K562 (cell line): ENCODE measurements at regions not wholly inside any gene's neighbourhood (a gene's known extent, or its start where the extent isn't known, plus 50 kb on each side); places are given as distances from the start of the nearest gene placed in this dataset.

Experiments used
- ARID4B ChIP-seq: sonication (generic); formaldehyde crosslinking; IDR thresholded peaks from 2 replicates; pipeline ENCODE4 v1.8.0; 2022; ENCODE audit warnings: mild to moderate bottlenecking, missing genetic modification reagents
- CGGBP1 ChIP-seq: fragments of 250-450 bp; sonication (Bioruptor Pico); IDR thresholded peaks from 2 replicates; pipeline ENCODE4 v1.9.0; 2021; ENCODE audit warnings: mild to moderate bottlenecking
- CTCF ChIP-seq, 3 experiments: IDR thresholded peaks in 2 of 3; conservative IDR thresholded peaks in 1 of 3; 2 replicates each; pipeline ENCODE4 v1.5.1; 2011 to 2012; ENCODE audit warnings: low read length in 3 of 3, mild to moderate bottlenecking in 3 of 3, control low read depth in 2 of 3, improper control_type of control experiment in 1 of 3, inconsistent platforms in 1 of 3, low read depth in 1 of 3, mixed read lengths in 1 of 3, moderate library complexity in 1 of 3; ENCODE audit not compliant: insufficient read depth in 2 of 3
- KLF6 ChIP-seq: fragments of 250-450 bp; sonication (Bioruptor Pico); IDR thresholded peaks from 2 replicates; pipeline ENCODE4 v1.4.0; 2020; ENCODE audit warnings: mild to moderate bottlenecking, moderate library complexity, borderline replicate concordance
- PCBP2 ChIP-seq: fragments of 200-400 bp; formaldehyde crosslinking; IDR thresholded peaks from 2 replicates; pipeline ENCODE4 v1.6.1; 2018; ENCODE audit warnings: low read length, low read depth, mild to moderate bottlenecking, moderate library complexity; ENCODE audit not compliant: poor library complexity, severe bottlenecking
- POLR2A ChIP-seq: fragments of 450-650 bp; conservative IDR thresholded peaks from 2 replicates; pipeline ENCODE4 v1.6.1; 2016
- TAF1 ChIP-seq: IDR thresholded peaks from 2 replicates; pipeline ENCODE4 v1.6.1; 2011; ENCODE audit warnings: mild to moderate bottlenecking, low read length, moderate library complexity; ENCODE audit not compliant: insufficient read depth, control insufficient read depth, severe bottlenecking; ENCODE audit errors: extremely low read depth
- TARDBP ChIP-seq: fragments of 450-650 bp; IDR thresholded peaks from 2 replicates; pipeline ENCODE4 v1.6.1; 2016
- YY1 ChIP-seq, 3 experiments: IDR thresholded peaks; 2 replicates each; pipeline ENCODE4 v1.6.1; 2011; ENCODE audit warnings: low read length in 2 of 3, mild to moderate bottlenecking in 2 of 3, moderate library complexity in 2 of 3, borderline replicate concordance in 1 of 3, control low read depth in 1 of 3, low read depth in 1 of 3; ENCODE audit not compliant: insufficient read depth in 3 of 3, insufficient replicate concordance in 2 of 3, control insufficient read depth in 1 of 3, insufficient read length in 1 of 3; ENCODE audit errors: extremely low read depth in 1 of 3

GRCh38 chr6:76862936-76863335 is 600.4 kb downstream of the HTR1B start:
- TF ChIP-seq CTCF (IDR thresholded peaks at IDR 0.05 in 2 of 3, conservative IDR thresholded peaks at IDR 0.05 in 1 of 3; ENCODE audit: insufficient read depth in 2 of 3, low read depth in 1 of 3, low read length in 3 of 3) (no peak), POLR2A (no peak), KLF6 (CRISPR knock-in tag) (no peak), TAF1 (no peak), TARDBP (no peak), CGGBP1 (CRISPR knock-in tag) (no peak), PCBP2 (no peak), YY1 (IDR thresholded peaks at IDR 0.05; ENCODE audit: borderline replicate concordance in 1 of 3, control insufficient read depth in 1 of 3, extremely low read depth in 1 of 3, insufficient read depth in 3 of 3, insufficient read length in 1 of 3, insufficient replicate concordance in 2 of 3, low read depth in 1 of 3, low read length in 2 of 3) (no peak), ARID4B (CRISPR knock-in tag) (no peak)
